Retinal pigment epithelial cell (primary cell): ENCODE measurements at regions not wholly inside any gene's neighbourhood (a gene's known extent, or its start where the extent isn't known, plus 50 kb on each side); places are given as distances from the start of the nearest gene placed in this dataset.
"Not testable (repeated sequence)": the region's sequence is repeated elsewhere in the genome, so short reads cannot be mapped to it uniquely, and the experiment has no call there.

Experiments used
- DNase-seq: peaks from one replicate; pipeline ENCODE4 v3.0.0-alpha.2; 2010; ENCODE audit warnings: low read depth
- H3K4me3 ChIP-seq: 2 replicates; pipeline ENCODE4 v1.5.1; 2011; ENCODE audit warnings: mild to moderate bottlenecking, low read length, control low read depth, moderate library complexity
- CTCF ChIP-seq: conservative IDR thresholded peaks from 2 replicates; pipeline ENCODE4 v1.5.1; 2011; ENCODE audit warnings: low read depth, low read length, control low read depth, inconsistent platforms

- H3K4me3 ChIP-seq, result no peak overlapping the region
- TF ChIP-seq CTCF, result no peak
- DNase-seq, result no peak
Observed at GRCh38 chr1:186762653-186763052, 66.1 kb upstream of the PLA2G4A start.

- H3K4me3 ChIP-seq, result no peak overlapping the region
- no peak for DNase-seq
- TF ChIP-seq CTCF, result no peak
Observed at GRCh38 chr1:186761358-186761757, 67.4 kb upstream of the PLA2G4A start.

- DNase-seq, result no peak
- H3K4me3 ChIP-seq, result no peak overlapping the region
- TF ChIP-seq CTCF, result no peak
Observed at GRCh38 chr1:186760446-186760845, 68.3 kb upstream of the PLA2G4A start.

- DNase-seq, H3K4me3 ChIP-seq: not testable (repeated sequence)
Observed at GRCh38 chr1:186758896-186759606, 69.7 kb upstream of the PLA2G4A start.

- DNase-seq, result no peak
- no peak overlapping the region for H3K4me3 ChIP-seq
- no peak for TF ChIP-seq CTCF
Observed at GRCh38 chr1:186757851-186758250, 70.9 kb upstream of the PLA2G4A start.

GRCh38 chr1:186754542-186755145 lies 74.1 kb upstream of the PLA2G4A start:
- no peak for TF ChIP-seq CTCF
- no peak for DNase-seq

GRCh38 chr1:186753241-186753640 lies 73.0 kb upstream of the PTGS2 start:
- no peak for DNase-seq
- TF ChIP-seq CTCF, result no peak
- H3K4me3 ChIP-seq, result no peak overlapping the region

More at GRCh38 chr1:186754542-186755145, 74.1 kb upstream of the PLA2G4A start:
- H3K4me3 ChIP-seq, result no peak overlapping the region
